CD4-positive, CD25-positive, alpha-beta regulatory T cell (primary cell): ENCODE measurements at regions not wholly inside any gene's neighbourhood (a gene's known extent, or its start where the extent isn't known, plus 50 kb on each side); places are given as distances from the start of the nearest gene placed in this dataset.

Experiments
- ATAC-seq, 2 donors: fragments of 150-1000 bp; cut with Tn5 transposase; one replicate each; pipeline ENCODE4 v1.10.0; 2021; ENCODE audit warnings: low read depth in 2 of 2, moderate number of reproducible peaks in 2 of 2, moderate library complexity in 1 of 2
- DNase-seq, 3 donors: peaks; one replicate each; pipeline versions ENCODE4 v3.0.0 to v3.0.0-alpha.2; 2012 to 2022; ENCODE audit warnings: mixed read lengths in 1 of 3
- H3K27ac ChIP-seq: one replicate; pipeline ENCODE4 v1.7.0; 2013; ENCODE audit warnings: mild to moderate bottlenecking, low read length; ENCODE audit not compliant: insufficient read depth, poor library complexity, severe bottlenecking
- H3K27me3 ChIP-seq: one replicate; pipeline ENCODE4 v1.7.0; 2013; ENCODE audit warnings: low read length; ENCODE audit not compliant: control insufficient read depth, insufficient read depth
- H3K36me3 ChIP-seq: one replicate; pipeline ENCODE4 v1.7.0; 2013; ENCODE audit warnings: mild to moderate bottlenecking, low read length, moderate library complexity; ENCODE audit not compliant: control insufficient read depth, insufficient read depth
- H3K4me1 ChIP-seq: 2 replicates; pipeline ENCODE4 v1.7.0; 2013; ENCODE audit warnings: mild to moderate bottlenecking, low read length; ENCODE audit not compliant: insufficient read depth, control insufficient read depth, poor library complexity, severe bottlenecking
- H3K4me3 ChIP-seq: one replicate; pipeline ENCODE4 v1.7.0; 2013; ENCODE audit warnings: low read depth, mild to moderate bottlenecking, low read length, moderate library complexity
- H3K9me3 ChIP-seq, 2 experiments: 1 replicate in 1 of 2; 2 replicates in 1 of 2; pipeline ENCODE4 v1.7.0; 2013; ENCODE audit warnings: low read length in 2 of 2, mild to moderate bottlenecking in 1 of 2, moderate library complexity in 1 of 2; ENCODE audit not compliant: control insufficient read depth in 2 of 2
- H3K27ac Mint-ChIP-seq, 3 donors: one replicate each; pipeline ENCODE4 v1.8.0; 2020 to 2022; ENCODE audit warnings: mild to moderate bottlenecking in 3 of 3, mixed read lengths in 3 of 3, moderate library complexity in 2 of 3
- H3K27me3 Mint-ChIP-seq: one replicate; pipeline ENCODE4 v1.8.0; 2022; ENCODE audit warnings: mild to moderate bottlenecking, mixed read lengths
- H3K36me3 Mint-ChIP-seq: one replicate; pipeline ENCODE4 v1.8.0; 2020; ENCODE audit warnings: mixed read lengths
- H3K4me1 Mint-ChIP-seq, 4 donors: one replicate each; pipeline ENCODE4 v1.8.0; 2020 to 2022; ENCODE audit warnings: mixed read lengths in 4 of 4, mild to moderate bottlenecking in 1 of 4
- H3K4me3 Mint-ChIP-seq, 4 donors: one replicate each; pipeline ENCODE4 v1.8.0; 2020 to 2022; ENCODE audit warnings: mild to moderate bottlenecking in 4 of 4, mixed read lengths in 4 of 4, moderate library complexity in 3 of 4
- H3K9me3 Mint-ChIP-seq, 7 donors: one replicate each; pipeline ENCODE4 v1.8.0; 2020 to 2022; ENCODE audit warnings: mixed read lengths in 7 of 7, mild to moderate bottlenecking in 3 of 7, moderate library complexity in 2 of 7

GRCh38 chr12:28023156-28023887 is 50.8 kb upstream of the PTHLH start:
- Mint-ChIP-seq H3K36me3 (peaks cover 3% of the 10 kb centered on the region), H3K27ac (no peak overlapping the region), H3K27me3 (peaks cover 9% of the 10 kb centered on the region), H3K4me3 (no peak overlapping the region), H3K9me3 (peaks cover 0 to 1% (median 0%) of the 10 kb centered on the region in 7 donors), H3K4me1 (no peaks in the 10 kb centered on the region)
- no peaks in the 10 kb centered on the region for H3K4me1 ChIP-seq
- no peak overlapping the region for H3K27ac ChIP-seq
- peaks cover 2% of the 10 kb centered on the region for H3K27me3 ChIP-seq
- H3K4me3 ChIP-seq = no peak overlapping the region
- DNase-seq (no peak), ATAC-seq (no peak)
- no peaks in the 10 kb centered on the region for H3K9me3 ChIP-seq
- H3K36me3 ChIP-seq = no peaks in the 10 kb centered on the region

GRCh38 chr12:28024231-28024995 is 51.9 kb upstream of the PTHLH start:
- H3K27ac Mint-ChIP-seq = no peak overlapping the region
- ATAC-seq (no peak), DNase-seq (no peak)
- H3K4me1 ChIP-seq = no peaks in the 10 kb centered on the region
- no peaks in the 10 kb centered on the region for H3K9me3 ChIP-seq
- H3K4me1 Mint-ChIP-seq = no peaks in the 10 kb centered on the region
- no peak overlapping the region for H3K4me3 Mint-ChIP-seq
- no peaks in the 10 kb centered on the region for H3K36me3 ChIP-seq
- H3K27me3 Mint-ChIP-seq = peaks cover 9% of the 10 kb centered on the region
- H3K36me3 Mint-ChIP-seq = peaks cover 3% of the 10 kb centered on the region
- H3K4me3 ChIP-seq = no peak overlapping the region
- no peak overlapping the region for H3K27ac ChIP-seq
- H3K27me3 ChIP-seq = peaks cover 2% of the 10 kb centered on the region
- H3K9me3 Mint-ChIP-seq = peaks cover 0 to 1% (median 0%) of the 10 kb centered on the region in 7 donors

GRCh38 chr12:28025821-28026505 is 53.4 kb upstream of the PTHLH start:
- no peak overlapping the region for H3K27ac Mint-ChIP-seq
- ATAC-seq (no peak), DNase-seq (no peak)
- H3K36me3 Mint-ChIP-seq = peaks cover 3% of the 10 kb centered on the region
- peaks cover 9% of the 10 kb centered on the region for H3K27me3 Mint-ChIP-seq
- Histone ChIP-seq H3K27ac (no peak overlapping the region), H3K4me1 (no peaks in the 10 kb centered on the region), H3K4me3 (no peak overlapping the region), H3K27me3 (peaks cover 2% of the 10 kb centered on the region), H3K36me3 (no peaks in the 10 kb centered on the region), H3K9me3 (no peaks in the 10 kb centered on the region)
- no peak overlapping the region for H3K4me3 Mint-ChIP-seq
- peaks cover 0 to 1% (median 0%) of the 10 kb centered on the region in 7 donors for H3K9me3 Mint-ChIP-seq
- H3K4me1 Mint-ChIP-seq = no peaks in the 10 kb centered on the region

GRCh38 chr12:28026701-28027100 is 54.2 kb upstream of the PTHLH start:
- Mint-ChIP-seq H3K27me3 (peaks cover 5% of the 10 kb centered on the region), H3K9me3 (peaks cover 0 to 1% (median 0%) of the 10 kb centered on the region in 7 donors), H3K27ac (no peak overlapping the region), H3K4me3 (no peak overlapping the region), H3K36me3 (peaks cover 3% of the 10 kb centered on the region), H3K4me1 (no peaks in the 10 kb centered on the region)
- H3K27me3 ChIP-seq = peaks cover 2% of the 10 kb centered on the region
- H3K4me1 ChIP-seq = no peaks in the 10 kb centered on the region
- no peak overlapping the region for H3K4me3 ChIP-seq
- no peaks in the 10 kb centered on the region for H3K36me3 ChIP-seq
- ATAC-seq = no peak
- DNase-seq = no peak
- no peaks in the 10 kb centered on the region for H3K9me3 ChIP-seq
- no peak overlapping the region for H3K27ac ChIP-seq

GRCh38 chr12:28027328-28027727 is 54.8 kb upstream of the PTHLH start:
- H3K36me3 ChIP-seq = no peaks in the 10 kb centered on the region
- H3K27ac ChIP-seq = no peak overlapping the region
- Mint-ChIP-seq H3K36me3 (peaks cover 3% of the 10 kb centered on the region), H3K4me3 (no peak overlapping the region), H3K27ac (no peak overlapping the region), H3K4me1 (no peaks in the 10 kb centered on the region), H3K27me3 (no peaks in the 10 kb centered on the region), H3K9me3 (peaks cover 0 to 1% (median 0%) of the 10 kb centered on the region in 7 donors)
- no peaks in the 10 kb centered on the region for H3K4me1 ChIP-seq
- DNase-seq (no peak), ATAC-seq (no peak)
- peaks cover 2% of the 10 kb centered on the region for H3K27me3 ChIP-seq
- no peak overlapping the region for H3K4me3 ChIP-seq
- H3K9me3 ChIP-seq = no peaks in the 10 kb centered on the region

GRCh38 chr12:28027947-28028724 is 55.6 kb upstream of the PTHLH start:
- ATAC-seq (no peak), DNase-seq (no peak)
- Histone ChIP-seq H3K4me1 (no peaks in the 10 kb centered on the region), H3K9me3 (no peaks in the 10 kb centered on the region), H3K27ac (no peak overlapping the region), H3K4me3 (no peak overlapping the region), H3K27me3 (no peaks in the 10 kb centered on the region), H3K36me3 (no peaks in the 10 kb centered on the region)
- Mint-ChIP-seq H3K4me3 (no peak overlapping the region), H3K4me1 (no peaks in the 10 kb centered on the region), H3K9me3 (peaks cover 0 to 1% (median 0%) of the 10 kb centered on the region in 7 donors), H3K36me3 (peaks cover 3% of the 10 kb centered on the region), H3K27ac (no peak overlapping the region), H3K27me3 (no peaks in the 10 kb centered on the region)

- no peak for DNase-seq
- no peaks in the 10 kb centered on the region for H3K9me3 ChIP-seq
- H3K4me3 Mint-ChIP-seq = no peak overlapping the region
- H3K27ac ChIP-seq = no peak overlapping the region
- peaks cover 4% of the 10 kb centered on the region for H3K27me3 Mint-ChIP-seq
- no peaks in the 10 kb centered on the region for H3K4me1 ChIP-seq
- no peaks in the 10 kb centered on the region for H3K36me3 ChIP-seq
- no peak for ATAC-seq
- no peak overlapping the region for H3K27ac Mint-ChIP-seq
- H3K4me3 ChIP-seq = no peak overlapping the region
- H3K27me3 ChIP-seq = no peaks in the 10 kb centered on the region
- no peaks in the 10 kb centered on the region for H3K9me3 Mint-ChIP-seq
- H3K36me3 Mint-ChIP-seq = no peaks in the 10 kb centered on the region
- no peaks in the 10 kb centered on the region for H3K4me1 Mint-ChIP-seq
Measured at GRCh38 chr12:28032811-28033537, 60.4 kb upstream of the PTHLH start.
